ENCODE measurements at regions not wholly inside any gene's neighbourhood (a gene's known extent, or its start where the extent isn't known, plus 50 kb on each side); places are given as distances from the start of the nearest gene placed in this dataset.

- TF ChIP-seq CTCF (IDR thresholded peaks at IDR 0.05): no peak
- H3K4me3 Mint-ChIP-seq: no peak overlapping the region
- no peak overlapping the region for H3K4me3 ChIP-seq (replicated peaks in 1 of 3; ENCODE audit: low read depth in 2 of 3, low read length in 3 of 3)
- H3K9me3 ChIP-seq (replicated peaks in 1 of 2; ENCODE audit: control insufficient read depth in 1 of 2, insufficient read depth in 1 of 2, low read length in 2 of 2): no peaks in the 10 kb centered on the region
- intact Hi-C loops (cut with micrococcal nuclease): no loop called here
- no peaks in the 10 kb centered on the region for H3K36me3 ChIP-seq (replicated peaks in 1 of 2; ENCODE audit: control insufficient read depth in 1 of 2, insufficient read depth in 2 of 2, low read length in 2 of 2)
- no peaks in the 10 kb centered on the region for H3K79me2 ChIP-seq (ENCODE audit: insufficient read depth, low read length)
- no peak for DNase-seq
- H3K9me3 Mint-ChIP-seq: no peaks in the 10 kb centered on the region
- no peak overlapping the region for H3K27ac ChIP-seq (ENCODE audit: low read depth in 1 of 2, low read length in 2 of 2)
- H2AFZ ChIP-seq (ENCODE audit: insufficient read depth, low read depth, low read length, poor library complexity, severe bottlenecking): no peak overlapping the region
- no peak overlapping the region for H3K9ac ChIP-seq (ENCODE audit: insufficient read depth, low read length, poor library complexity, severe bottlenecking)
- H4K20me1 ChIP-seq (ENCODE audit: insufficient read depth, low read length): no peaks in the 10 kb centered on the region
- no peak overlapping the region for H3K27ac Mint-ChIP-seq
- H3K27me3 ChIP-seq (ENCODE audit: control insufficient read depth in 2 of 2, insufficient read depth in 2 of 2, low read length in 2 of 2): no peaks in the 10 kb centered on the region
- WGBS (ENCODE audit: insufficient coverage): no CpG with 5 or more reads among the region's 3 CpGs
- no peaks in the 10 kb centered on the region for H3K36me3 Mint-ChIP-seq
- H3K4me1 Mint-ChIP-seq: no peaks in the 10 kb centered on the region
- no peaks in the 10 kb centered on the region for H3K4me1 ChIP-seq (ENCODE audit: control insufficient read depth in 1 of 2, insufficient read depth in 2 of 2, low read length in 2 of 2)
- no peak overlapping the region for H3K4me2 ChIP-seq (replicated peaks; ENCODE audit: extremely low read depth, low read length, poor library complexity, severe bottlenecking)
- no peaks in the 10 kb centered on the region for H3K27me3 Mint-ChIP-seq (ENCODE audit: low read depth in 3 of 3)
Observed at GRCh38 chr9:82604947-82605656, 457.8 kb downstream of the RASEF start.

GRCh38 chr9:82605657-82606031 lies 457.3 kb downstream of the RASEF start:
- Histone ChIP-seq H3K36me3 (replicated peaks in 1 of 2; ENCODE audit: control insufficient read depth in 1 of 2, insufficient read depth in 2 of 2, low read length in 2 of 2) (no peaks in the 10 kb centered on the region), H3K79me2 (ENCODE audit: insufficient read depth, low read length) (no peaks in the 10 kb centered on the region), H3K9me3 (replicated peaks in 1 of 2; ENCODE audit: control insufficient read depth in 1 of 2, insufficient read depth in 1 of 2, low read length in 2 of 2) (no peaks in the 10 kb centered on the region), H3K4me1 (ENCODE audit: control insufficient read depth in 1 of 2, insufficient read depth in 2 of 2, low read length in 2 of 2) (no peaks in the 10 kb centered on the region), H3K4me3 (replicated peaks in 1 of 3; ENCODE audit: low read depth in 2 of 3, low read length in 3 of 3) (no peak overlapping the region), H3K27ac (ENCODE audit: low read depth in 1 of 2, low read length in 2 of 2) (no peak overlapping the region), H3K9ac (ENCODE audit: insufficient read depth, low read length, poor library complexity, severe bottlenecking) (no peak overlapping the region), H2AFZ (ENCODE audit: insufficient read depth, low read depth, low read length, poor library complexity, severe bottlenecking) (no peak overlapping the region), H3K27me3 (ENCODE audit: control insufficient read depth in 2 of 2, insufficient read depth in 2 of 2, low read length in 2 of 2) (no peaks in the 10 kb centered on the region), H4K20me1 (ENCODE audit: insufficient read depth, low read length) (no peaks in the 10 kb centered on the region), H3K4me2 (replicated peaks; ENCODE audit: extremely low read depth, low read length, poor library complexity, severe bottlenecking) (no peak overlapping the region)
- Mint-ChIP-seq H3K36me3 (no peaks in the 10 kb centered on the region), H3K9me3 (no peaks in the 10 kb centered on the region), H3K27ac (no peak overlapping the region), H3K4me3 (no peak overlapping the region), H3K4me1 (no peaks in the 10 kb centered on the region), H3K27me3 (ENCODE audit: low read depth in 3 of 3) (no peaks in the 10 kb centered on the region)
- TF ChIP-seq CTCF (IDR thresholded peaks at IDR 0.05): no peak
- DNase-seq: no peak
- intact Hi-C loops (cut with micrococcal nuclease): no loop called here

Measured in CD14-positive monocyte (primary cell).